ENCODE measurements at regions not wholly inside any gene's neighbourhood (a gene's known extent, or its start where the extent isn't known, plus 50 kb on each side); places are given as distances from the start of the nearest gene placed in this dataset.
"Not testable (repeated sequence)": the region's sequence is repeated elsewhere in the genome, so short reads cannot be mapped to it uniquely, and the experiment has no call there.

DNA sequence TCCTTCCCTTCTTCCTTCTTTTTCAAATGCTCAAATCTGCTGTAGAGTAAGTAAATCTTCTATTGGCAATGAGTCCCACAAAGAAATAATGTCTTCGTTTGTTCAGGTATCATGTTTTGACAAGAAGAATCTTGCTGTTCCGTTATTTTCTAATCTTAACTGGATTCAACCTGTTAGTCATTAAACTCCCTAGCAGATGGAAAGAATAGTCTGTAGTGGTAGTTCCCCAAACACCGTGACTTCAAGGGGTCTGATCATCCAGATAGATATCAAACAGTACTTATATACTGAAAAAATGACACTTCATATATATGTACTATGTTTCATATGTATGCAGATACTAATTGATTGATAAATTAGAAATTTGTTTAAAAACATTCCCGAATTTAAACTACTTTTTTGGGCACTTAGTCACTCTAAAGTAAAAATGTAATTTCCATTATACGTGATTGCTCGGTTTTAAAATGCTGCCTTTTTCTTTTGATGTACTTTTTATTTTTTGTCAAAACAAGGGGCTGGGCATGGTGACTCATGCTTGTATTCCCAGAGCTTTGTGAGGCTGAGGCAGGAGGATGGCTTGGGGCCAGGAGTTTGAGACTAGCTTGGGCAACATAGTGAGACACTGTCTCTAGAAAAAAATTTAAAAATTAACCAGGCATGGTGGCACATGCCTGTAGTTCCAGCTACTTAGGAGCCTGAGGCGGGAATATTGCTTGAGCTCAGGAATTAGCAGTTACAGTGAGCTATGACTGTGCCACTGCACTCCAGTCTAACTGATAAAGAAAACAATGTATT lies 335.7 kb upstream of the SNX7 start:
- DNase-seq = no peak

- no peak for DNase-seq
Observed at GRCh38 chr1:98323906-98324358, 337.6 kb upstream of the SNX7 start.

DNA sequence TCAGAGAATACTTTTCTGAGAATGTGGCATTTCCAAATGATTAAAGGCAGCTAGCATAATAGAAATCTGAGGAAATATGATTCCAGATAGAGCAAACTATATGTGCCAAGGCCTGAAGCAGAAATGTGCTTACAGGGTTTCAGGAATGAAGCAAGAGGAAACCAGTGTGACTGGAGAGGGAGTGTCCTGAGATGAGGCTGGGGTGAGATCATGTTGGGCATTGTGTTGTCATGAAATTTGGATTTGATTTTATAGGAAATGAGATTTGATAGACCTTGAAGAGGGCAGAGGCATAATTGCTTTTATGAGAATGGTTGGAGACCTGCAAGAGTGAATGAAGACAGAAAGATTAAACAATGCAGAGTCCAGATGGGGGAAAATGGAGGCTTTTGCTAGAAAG lies 338.1 kb upstream of the SNX7 start:
- DNase-seq = no peak

DNA sequence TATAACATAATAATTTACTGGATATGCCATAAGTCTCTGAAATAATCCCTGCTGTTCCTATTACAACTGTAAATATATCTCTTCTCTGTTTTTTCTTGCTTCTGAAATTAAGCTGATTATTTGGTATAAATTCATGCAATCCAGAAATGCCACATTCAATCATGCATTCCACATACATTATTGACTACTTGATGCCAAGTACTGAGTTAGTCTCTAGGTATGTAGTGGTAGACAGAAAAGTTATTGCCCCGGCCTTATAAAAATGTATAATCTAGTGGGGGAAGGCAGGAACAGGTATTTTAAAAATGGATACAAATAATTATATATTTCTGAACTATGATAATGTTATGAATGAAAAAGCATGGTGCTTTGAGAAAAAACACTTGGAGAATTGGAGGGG lies 338.6 kb upstream of the SNX7 start:
- DNase-seq = no peak

- DNase-seq = no peak
Observed at GRCh38 chr1:98322086-98322485, 339.4 kb upstream of the SNX7 start.

DNA sequence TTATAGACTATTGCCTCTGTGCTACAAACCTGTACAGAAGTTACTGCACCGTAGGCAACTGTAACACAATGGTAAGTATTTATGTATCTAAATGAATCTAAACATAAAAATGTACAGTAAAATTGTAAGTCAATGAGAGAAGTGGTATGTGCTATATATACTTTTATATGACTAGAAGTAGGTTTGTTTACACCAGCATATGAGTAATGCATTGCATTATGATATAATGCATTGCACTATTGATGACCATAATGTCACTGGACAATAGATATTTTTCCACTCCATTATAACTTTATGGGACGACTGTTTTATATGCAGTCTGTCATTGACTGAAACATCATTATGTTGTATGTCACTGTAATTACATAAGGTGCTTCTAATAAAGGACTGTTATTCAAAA lies 340.3 kb upstream of the SNX7 start:
- DNase-seq = no peak

DNA sequence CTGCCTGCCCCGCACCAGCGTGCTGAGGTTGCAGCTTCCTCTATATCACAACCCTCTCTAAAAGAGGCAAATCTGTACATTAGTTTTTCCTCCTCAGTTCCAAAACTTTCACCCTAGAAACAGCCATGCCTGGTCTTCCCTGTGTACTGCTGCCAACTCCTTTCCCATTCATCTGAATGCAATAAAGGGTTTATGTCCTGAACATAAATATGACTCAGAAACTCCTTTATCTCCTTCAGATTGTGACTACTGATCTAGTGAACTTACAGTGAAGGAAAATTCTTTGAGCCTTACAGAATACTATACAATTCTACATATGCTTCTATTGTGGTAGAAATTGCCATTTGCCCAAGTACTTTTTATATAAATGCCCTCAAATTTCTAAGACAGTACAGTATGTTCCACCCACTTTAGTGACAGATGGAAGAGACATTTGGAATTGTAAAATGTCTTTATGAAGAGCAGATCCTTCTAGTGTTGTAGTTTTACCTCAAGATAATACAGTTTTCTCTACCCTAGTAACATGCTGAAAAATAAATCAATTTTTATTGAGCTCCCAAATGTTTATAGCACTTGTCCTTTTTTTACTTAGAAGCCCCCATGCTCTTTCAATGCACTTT lies 345.1 kb upstream of the SNX7 start:
- no peak for DNase-seq

GRCh38 chr1:98315309-98315708 lies 346.2 kb upstream of the SNX7 start:
- no peak for DNase-seq

GRCh38 chr1:98314601-98315000 lies 346.9 kb upstream of the SNX7 start:
- DNase-seq = no peak

DNA sequence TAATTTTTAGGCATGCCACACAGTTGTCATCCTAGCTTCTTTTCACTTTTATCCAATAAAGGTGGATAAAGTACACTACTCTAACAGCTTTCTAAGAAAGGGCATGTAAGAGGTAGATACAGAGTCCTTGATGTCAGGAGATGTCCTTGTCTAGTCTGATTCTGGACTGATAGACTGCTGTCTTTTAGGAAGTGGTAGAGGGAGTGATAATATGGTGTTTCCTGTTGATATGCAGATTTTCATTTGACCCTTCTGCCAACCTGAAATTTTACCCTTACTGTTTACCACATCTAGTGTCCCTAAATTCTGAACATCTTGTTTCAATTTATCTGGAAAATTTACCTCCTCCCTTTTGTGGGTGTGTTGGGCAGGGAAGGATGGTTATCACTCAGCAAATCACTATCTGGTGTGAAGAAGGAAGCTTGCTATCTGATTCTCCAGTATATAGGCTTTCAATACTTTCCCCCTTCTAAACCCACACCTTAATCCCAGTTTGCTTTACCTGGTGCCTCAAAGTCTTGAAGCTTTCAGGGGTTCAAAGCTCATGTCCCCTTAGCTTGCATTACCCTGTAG lies 354.9 kb upstream of the SNX7 start:
- no peak for DNase-seq

DNA sequence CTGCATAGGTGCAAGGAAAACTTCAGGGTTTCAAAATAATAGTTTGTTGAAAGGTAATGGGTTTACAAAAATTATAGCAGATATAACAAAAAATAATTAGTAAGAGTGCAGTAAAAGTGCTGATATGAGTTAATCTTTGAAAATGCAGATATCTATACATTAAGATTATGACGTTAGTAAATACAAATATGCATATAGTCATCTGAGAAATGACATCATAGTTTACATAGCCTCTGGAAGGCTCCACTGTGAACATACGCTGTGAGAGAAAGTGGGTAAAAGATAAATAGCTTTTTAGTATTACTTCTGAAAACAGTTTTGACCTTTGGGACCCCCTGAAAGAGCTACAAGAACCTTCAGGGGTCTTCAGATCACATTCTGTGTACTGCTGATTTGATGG lies 356.2 kb upstream of the SNX7 start:
- no peak for DNase-seq

DNA sequence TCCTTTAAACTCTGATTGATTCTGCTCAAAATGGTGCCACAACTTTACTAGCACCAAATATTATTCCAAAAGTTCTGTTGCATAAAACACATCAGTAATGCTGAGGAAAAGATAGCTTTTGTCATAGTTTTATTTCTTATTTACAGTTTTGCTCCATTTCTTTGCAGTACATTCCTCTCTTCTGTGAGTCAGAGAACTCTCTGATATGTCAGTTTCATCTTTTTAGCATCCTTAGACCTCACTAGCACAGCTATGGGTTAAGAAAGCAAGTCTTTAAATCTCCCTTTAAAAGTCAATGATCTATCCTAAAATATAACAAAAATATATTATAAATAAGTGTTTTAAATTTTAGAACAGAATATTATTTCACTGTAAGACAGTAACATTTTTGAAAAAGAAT lies 356.6 kb upstream of the SNX7 start:
- DNase-seq = no peak

DNA sequence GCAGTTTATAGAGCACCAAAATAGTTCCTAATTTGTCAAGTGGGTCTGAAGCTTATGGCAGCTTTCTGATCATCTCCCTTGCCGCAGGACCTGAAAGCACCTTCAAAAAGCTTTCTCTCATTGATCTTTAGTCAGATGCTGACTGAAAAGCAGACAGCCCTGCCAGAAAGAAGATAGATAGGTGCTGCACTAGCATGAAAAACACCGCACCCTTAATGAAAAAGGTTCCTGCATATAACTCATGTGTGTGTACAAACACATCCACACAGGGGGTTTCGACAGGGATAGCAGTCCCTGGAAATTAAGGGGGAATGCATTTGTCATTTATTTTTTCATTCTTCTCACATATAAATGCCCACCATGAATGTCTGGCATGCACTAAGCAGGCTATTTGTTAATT lies 361.7 kb upstream of the SNX7 start:
- no peak for DNase-seq

- no peak for DNase-seq
Observed at GRCh38 chr1:98299313-98299712, 362.2 kb upstream of the SNX7 start.

DNA sequence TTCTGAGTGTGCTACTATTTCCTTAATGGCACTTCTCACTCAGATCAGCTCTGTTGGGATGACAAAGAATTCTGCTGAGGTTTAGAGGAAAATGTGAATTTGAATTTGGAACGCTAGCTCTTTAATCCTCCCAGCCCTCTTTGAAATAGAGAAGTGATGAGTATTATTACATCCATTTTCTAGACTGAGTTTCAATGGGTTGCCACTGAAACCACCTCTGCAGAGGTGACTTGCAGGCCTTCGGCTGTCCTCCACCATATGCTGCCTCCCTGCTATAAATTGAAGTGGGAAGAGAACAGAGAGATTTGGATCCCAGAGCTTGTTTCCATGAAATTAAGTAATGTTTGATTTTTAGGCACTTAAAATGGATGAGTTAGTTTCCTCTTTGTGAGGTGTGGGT lies 363.2 kb upstream of the SNX7 start:
- no peak for DNase-seq

GRCh38 chr1:98296681-98297080 lies 364.8 kb upstream of the SNX7 start:
- DNase-seq = no peak

GRCh38 chr1:98294127-98294526 lies 367.4 kb upstream of the SNX7 start:
- no peak for DNase-seq

DNA sequence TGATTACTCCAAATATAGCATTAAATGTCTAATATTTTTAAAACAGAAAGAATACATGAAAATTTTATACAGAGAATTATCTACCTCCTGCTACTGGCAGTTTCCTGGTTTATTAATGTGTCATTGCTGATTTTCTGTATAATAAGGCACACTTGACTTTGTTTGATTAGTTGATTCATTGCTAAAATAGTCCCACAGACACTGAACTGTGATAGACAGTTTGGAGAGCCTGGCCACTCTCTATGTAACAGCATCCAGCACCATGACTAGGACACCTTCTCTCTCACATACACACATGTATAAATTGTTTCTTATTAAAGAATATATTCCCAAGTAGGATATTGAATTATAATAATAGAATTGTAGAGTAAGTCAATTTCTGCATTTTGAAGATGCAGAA lies 368.5 kb upstream of the SNX7 start:
- no peak for DNase-seq

DNA sequence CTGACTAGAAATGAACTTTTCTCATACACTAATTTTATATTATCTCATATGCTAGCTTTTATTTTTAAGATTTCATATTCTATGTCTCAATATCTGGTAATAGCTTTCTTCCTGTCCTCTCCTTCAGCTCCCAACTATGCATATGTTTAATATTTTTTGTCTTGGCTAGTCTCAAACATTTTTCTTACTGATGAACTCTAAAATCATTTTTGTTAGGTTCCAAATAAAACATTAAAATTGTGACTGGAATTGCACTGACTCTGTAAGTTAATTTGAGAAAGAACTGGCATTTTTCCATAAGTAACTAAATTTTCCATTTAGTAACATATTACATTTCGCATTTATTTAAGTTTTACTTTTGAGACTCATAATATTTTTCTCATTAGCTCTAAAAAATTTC lies 368.5 kb upstream of the DPYD start:
- no peak for DNase-seq

DNA sequence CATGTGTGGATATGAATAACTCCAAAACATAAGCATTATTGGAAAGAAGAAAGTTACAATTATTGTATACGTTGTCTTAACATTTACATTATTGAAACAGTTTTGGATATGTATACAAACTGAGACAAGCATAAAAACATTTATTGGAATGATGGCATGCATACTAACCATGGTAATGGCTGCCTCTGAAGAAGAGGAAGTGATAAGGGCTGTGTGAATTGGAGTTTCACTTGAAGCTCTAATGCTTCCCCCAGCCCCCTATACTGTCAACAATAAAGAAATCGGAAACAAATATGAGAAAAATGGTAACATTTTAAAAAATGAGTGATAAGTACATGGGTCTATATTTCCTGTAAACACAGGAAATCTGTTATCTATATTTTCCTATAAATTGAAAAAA lies 367.7 kb upstream of the DPYD start:
- DNase-seq = no peak

GRCh38 chr1:98287626-98288025 lies 366.8 kb upstream of the DPYD start:
- DNase-seq = no peak

DNA sequence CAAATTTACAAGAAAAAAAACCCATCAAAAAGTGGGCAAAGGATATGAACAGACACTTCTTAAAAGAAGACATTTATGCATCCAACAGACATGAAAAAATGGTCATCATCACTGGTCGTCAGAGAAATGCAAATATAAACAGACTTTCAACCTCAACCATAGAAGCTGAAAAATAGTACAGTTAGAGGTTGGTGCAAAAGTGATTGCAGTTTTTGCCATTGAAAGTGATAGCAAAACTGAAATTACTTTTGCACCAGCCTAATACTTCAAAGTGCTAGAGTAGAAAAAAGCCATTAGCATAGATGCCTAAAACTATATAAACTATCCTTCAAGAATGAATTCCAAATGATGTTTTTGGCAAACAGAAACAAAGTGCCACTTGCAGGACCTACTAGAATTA lies 365.8 kb upstream of the DPYD start:
- no peak for DNase-seq

DNA sequence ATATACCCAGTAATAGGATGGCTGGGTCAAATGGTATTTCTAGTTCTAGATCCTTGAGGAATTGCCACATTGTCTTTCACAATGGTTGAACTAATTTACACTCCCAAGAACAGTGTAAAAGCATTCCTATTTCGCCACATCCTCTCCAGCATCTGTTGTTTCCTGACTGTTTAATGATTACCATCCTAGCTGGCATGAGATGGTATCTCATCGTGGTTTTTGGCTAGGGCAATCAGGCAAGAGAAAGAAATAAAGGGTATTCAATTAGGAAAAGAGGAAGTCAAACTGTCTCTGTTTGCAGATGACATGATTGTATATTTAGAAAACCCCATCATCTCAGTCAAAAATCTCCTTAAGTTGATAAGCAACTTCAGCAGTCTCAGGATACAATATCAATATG lies 364.5 kb upstream of the DPYD start:
- DNase-seq = not testable (repeated sequence)

- DNase-seq = no peak
Observed at GRCh38 chr1:98280049-98280448, 359.2 kb upstream of the DPYD start.

- DNase-seq = no peak
Observed at GRCh38 chr1:98278055-98278454, 357.2 kb upstream of the DPYD start.

Data from activated T-cell treated with anti-CD3 and anti-CD28 coated beads, Interleukin-2, amount 50 U/mL, for 1 hour (primary cell).